ENCODE measurements at regions not wholly inside any gene's neighbourhood (a gene's known extent, or its start where the extent isn't known, plus 50 kb on each side); places are given as distances from the start of the nearest gene placed in this dataset.
"Not testable (repeated sequence)": the region's sequence is repeated elsewhere in the genome, so short reads cannot be mapped to it uniquely, and the experiment has no call there.

GRCh38 chr14:85333841-85334240 is 196.1 kb upstream of the FLRT2 start:
- no peak for DNase-seq

DNA sequence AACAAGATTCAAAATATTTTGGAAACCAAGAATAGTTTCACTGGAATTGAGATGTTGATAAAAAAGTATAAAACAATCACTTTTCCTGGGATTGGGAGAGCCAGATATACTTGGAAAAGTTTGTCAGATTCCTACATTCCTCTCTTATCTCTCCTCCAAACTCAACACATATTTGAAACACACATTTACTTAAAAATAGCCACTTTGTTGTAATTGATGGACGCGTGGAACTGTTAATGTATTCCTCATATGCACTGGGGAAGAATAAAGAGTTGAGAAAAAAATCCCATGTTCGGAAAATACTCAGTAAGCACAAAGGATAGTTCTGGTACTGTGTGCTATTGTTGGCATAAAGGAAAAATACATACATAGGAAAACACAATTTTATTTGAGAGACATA is 195.6 kb upstream of the FLRT2 start:
- DNase-seq = no peak

DNA sequence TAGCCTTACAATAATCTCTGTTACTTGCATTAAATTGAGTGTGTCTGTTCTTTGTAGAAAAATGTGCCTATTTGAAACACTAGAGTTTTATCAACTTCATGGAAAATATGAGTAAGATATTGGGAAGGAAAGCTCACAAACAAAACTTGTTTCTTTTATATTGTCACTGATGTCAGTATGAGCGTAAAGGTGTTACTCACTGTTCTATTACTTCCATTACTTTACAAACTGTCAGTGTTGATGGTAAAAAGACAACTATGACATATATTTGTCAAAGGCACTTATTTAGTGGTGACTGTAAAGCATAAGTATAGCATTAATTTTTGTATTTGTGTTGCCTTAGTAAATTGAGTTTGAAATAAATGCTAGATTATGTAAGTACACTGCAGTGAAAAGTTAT is 193.7 kb upstream of the FLRT2 start:
- no peak for DNase-seq

DNA sequence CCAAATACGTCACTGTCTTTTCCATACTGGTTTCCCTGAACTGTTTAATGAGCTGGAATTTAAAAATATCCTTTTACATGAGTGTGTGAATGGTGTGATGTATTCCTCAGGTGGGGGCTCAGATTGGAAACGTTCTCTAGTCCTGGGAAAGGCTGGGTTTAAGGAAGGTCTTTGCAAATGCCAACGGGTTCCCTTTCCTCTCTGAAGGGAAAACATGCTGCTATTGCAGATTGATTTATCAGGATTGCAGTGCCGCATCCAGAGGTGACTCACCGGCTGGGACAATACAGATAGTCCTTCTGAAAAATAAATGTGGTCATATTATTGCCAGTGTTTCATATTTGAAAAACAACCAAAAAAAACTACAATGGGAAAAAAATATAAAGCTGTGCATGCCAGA is 193.1 kb upstream of the FLRT2 start:
- no peak for DNase-seq

DNA sequence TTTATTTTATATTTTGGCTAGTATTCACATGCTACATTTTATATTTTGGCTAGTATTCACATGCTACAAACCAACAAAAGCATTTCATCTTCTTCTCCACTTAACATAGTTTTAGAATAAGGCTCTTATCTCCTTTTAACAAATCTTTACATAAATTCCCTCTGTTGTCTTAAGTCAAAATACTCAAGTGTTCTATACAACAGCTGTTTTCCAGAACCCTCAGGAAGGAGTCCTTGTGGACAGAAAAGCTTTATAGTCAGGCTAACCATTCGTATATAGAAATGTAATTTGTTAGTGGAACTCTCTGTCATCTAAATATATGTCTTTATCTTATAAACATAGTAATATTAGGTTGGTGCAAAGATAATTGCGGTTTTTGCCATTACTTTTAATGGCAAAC is 191.0 kb upstream of the FLRT2 start:
- DNase-seq = no peak

DNA sequence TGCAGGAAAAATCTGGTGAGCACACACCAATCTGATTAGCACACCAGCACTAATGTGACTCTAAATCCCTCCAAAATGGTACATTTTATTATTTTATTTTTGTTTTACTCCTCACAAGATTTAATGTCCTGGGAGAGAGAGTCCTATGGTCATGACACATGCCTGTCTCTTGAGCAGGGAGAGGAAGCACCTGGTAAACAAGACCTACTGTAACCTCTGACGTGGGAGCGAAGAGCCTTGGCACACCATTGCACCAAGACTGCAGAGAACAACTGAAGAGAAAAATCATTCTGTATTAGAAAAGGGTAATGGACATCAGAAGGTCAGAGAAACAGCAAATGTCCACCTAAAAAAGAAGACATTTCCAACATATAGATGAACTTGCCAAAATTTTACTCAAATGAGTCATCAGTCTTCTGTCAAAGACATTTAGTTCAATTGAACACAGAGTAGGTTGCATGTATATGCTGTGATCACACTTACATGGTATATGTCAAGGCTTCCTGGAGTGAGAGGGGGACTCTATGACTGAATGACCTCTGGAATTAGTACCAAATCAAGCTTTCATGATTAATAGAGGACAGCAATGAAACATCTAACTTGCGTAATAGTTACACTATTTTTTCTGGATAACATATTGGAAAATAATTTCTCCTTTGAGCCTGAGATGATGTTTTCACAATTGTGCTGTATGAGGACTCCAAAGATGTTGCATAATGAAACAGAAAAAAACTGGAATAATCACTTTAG is 186.9 kb upstream of the FLRT2 start:
- no peak for DNase-seq

GRCh38 chr14:85344171-85344570 is 185.8 kb upstream of the FLRT2 start:
- no peak for DNase-seq

GRCh38 chr14:85344847-85345570 is 184.9 kb upstream of the FLRT2 start:
- no peak for DNase-seq

GRCh38 chr14:85350667-85351066 is 179.3 kb upstream of the FLRT2 start:
- DNase-seq = no peak

GRCh38 chr14:85352588-85352987 is 177.4 kb upstream of the FLRT2 start:
- not testable (repeated sequence) for DNase-seq

DNA sequence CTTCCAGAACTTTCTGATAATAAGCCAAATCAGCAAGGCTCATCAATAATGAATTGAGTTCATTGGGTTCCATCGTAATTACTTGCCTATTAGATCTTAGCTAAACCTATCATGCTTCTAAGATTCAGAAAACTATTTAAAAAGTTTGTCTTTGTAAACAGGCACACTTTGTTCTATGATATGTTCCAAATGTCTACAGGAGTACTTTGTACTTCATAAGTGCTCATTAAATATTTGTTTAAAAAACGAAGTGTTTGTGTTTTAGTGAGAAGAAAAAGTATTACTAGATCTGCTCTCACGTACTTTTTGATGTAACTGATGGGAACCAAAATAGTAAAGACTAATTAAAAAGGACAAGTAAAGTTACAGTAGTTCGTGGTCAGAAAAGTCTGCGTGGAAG is 172.8 kb upstream of the FLRT2 start:
- no peak for DNase-seq

- no peak for DNase-seq
These were observed 171.7 kb upstream of the FLRT2 start for GRCh38 chr14:85358136-85358785.

DNA sequence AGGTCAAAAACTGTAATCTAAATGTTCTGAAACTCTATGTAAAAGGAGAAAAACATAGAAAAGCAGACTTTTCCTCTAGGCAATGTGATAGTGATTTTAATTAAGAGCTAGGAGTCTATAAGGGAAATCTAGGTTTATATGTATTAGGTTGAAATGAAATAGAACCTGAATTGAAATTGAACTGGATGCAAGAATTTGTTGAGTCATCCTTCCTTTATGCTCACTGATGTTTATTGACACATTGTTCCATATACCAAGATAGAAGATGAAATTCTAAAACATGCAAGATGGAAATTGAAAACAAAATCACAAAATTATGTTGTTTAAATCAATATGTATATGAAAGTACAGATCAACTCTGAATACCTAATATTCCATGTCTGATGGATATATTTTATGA is 170.4 kb upstream of the FLRT2 start:
- DNase-seq = no peak

DNA sequence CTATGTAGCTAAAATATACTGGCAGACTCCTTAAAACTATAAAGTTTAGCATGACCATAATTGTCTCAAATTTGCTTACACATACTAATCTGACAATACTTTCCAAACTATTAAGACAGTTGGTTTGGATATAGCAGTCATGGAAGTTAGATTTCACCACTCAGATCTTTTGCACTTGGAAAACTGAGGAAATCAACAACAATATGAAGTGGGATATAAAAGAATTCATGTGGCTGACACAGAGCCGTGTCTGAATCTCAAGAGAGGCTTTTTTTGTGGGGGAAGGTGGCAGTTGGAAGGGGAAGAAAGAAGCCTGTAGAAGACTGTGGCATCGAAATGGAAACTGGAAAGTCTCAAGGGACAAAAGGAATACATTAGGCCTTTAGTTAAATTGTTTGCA is 166.6 kb upstream of the FLRT2 start:
- DNase-seq = no peak

GRCh38 chr14:85366226-85366625 is 163.7 kb upstream of the FLRT2 start:
- DNase-seq = no peak

GRCh38 chr14:85380881-85381280 is 149.1 kb upstream of the FLRT2 start:
- DNase-seq = no peak

- DNase-seq = no peak
These were observed 147.6 kb upstream of the FLRT2 start for GRCh38 chr14:85382341-85382740.

- no peak for DNase-seq
These were observed 142.8 kb upstream of the FLRT2 start for GRCh38 chr14:85387181-85387580.

DNA sequence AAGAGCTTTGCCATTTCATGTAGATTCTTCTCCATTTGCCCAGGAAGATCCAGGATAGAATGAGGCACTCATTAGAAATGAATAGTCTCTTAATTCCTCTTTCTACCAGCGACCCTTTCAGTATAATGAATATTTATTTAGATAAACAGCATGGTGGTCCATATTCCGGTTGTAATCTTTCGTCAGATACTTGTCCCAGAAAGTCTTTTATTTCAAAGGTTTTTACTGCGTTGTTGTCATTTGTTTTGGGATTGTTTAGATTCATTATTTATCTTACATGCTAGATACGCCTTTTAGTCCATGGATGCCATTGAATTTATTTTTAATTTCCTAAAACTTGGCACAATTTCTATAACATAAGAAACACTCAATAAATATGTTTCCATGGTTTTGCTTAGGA is 139.7 kb upstream of the FLRT2 start:
- DNase-seq = no peak

GRCh38 chr14:85391455-85391854 is 138.5 kb upstream of the FLRT2 start:
- no peak for DNase-seq

- DNase-seq = no peak
These were observed 138.1 kb upstream of the FLRT2 start for GRCh38 chr14:85391892-85392291.

DNA sequence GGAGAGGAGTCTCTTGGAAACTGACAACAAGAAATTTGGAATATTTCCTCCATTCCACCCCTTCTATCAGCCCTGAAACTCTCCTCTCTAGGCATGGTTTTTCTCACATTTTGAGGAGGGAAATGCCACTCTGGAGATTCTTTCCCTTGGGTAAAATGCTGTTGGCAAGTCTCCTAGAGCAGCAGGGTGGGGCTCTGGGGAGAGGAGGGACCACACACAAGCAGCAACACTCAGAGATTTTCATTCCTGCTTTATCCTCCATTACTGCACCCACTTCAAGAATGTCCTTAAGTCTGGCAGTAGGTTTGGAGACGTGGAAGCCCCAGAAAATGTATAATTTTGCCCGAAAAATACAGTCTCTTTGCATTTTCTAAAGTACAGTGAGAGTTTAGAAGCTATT is 130.8 kb upstream of the FLRT2 start:
- DNase-seq = no peak

- DNase-seq = no peak
These were observed 129.3 kb upstream of the FLRT2 start for GRCh38 chr14:85400678-85401077.

DNA sequence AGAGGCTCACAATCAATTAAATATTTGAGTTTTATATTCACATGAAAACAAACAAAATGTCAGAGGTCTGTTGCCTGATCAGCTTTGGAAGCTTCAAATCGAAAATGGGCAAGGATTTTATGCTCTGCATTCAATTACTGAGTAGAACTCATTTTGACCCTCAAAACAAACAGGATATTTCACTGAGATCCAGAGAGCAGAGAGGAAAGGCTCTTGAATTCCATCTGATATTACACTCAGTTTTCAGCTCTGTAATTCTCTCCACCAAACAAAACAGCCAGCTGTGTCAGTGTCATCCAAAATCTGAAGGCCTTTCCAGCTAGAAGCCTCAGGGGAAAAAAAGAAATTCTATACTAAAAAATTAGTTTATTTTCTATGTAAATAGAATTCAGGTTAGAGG is 128.6 kb upstream of the FLRT2 start:
- DNase-seq = no peak
